D721Med (cell line): ENCODE measurements at regions not wholly inside any gene's neighbourhood (a gene's known extent, or its start where the extent isn't known, plus 50 kb on each side); places are given as distances from the start of the nearest gene placed in this dataset.

ENCODE experiments used
- DNase-seq: peaks from one replicate; pipeline ENCODE4 v3.0.0; 2011; ENCODE audit warnings: low spot score; ENCODE audit not compliant: insufficient read length
- FAIRE-seq: peaks from 2 replicates; lab custom pipeline; 2011; peaks lifted over from hg19 to GRCh38; lab: Jason Lieb, UNC
- CTCF ChIP-seq: IDR thresholded peaks from 2 replicates; pipeline ENCODE4 v1.5.1; 2012; ENCODE audit warnings: mild to moderate bottlenecking, control low read depth; ENCODE audit not compliant: insufficient read depth; ENCODE audit errors: missing control alignments

- FAIRE-seq (no peak), DNase-seq (no peak)
- no peak for TF ChIP-seq CTCF
Measured at GRCh38 chr1:48054232-48054631, 57.0 kb upstream of the TRABD2B start.

- FAIRE-seq = no peak
- TF ChIP-seq CTCF = no peak
Measured at GRCh38 chr1:48052923-48053291, 55.7 kb upstream of the TRABD2B start.

DNA sequence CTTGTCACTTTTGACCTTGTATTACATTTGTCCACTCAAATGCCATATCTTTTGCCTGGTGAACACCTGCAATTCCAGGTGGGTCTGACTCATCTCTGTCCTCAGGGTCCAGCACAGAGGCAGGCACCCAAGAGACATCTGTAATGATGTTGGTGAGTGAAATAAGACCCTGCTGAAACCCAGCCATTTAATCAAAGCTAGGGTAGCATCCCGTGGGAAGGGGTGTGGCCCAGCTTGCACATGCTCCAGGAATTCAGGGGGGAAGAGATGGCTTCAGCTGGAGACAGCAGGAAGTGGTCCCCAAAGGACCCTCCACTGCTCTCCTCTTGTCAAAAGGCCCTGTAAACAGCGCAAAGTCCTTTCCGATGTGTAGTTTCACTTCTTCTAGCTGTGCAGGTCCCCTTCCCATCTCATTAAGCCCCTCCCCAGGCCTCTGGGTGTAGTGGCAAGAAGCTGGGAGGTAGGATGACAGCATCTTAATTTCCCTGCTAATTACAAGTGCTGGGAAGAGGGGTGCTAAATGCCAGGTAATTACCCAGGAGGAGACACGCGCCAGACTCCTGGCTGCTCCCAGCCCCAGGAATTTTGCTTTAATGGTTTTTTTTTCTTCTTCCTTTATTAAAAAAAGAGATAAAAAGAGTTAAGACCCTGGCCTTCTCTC, 54.4 kb upstream of the TRABD2B start:
- no peak for FAIRE-seq
- no peak for DNase-seq
- no peak for TF ChIP-seq CTCF

More at GRCh38 chr1:48052923-48053291, 55.7 kb upstream of the TRABD2B start:
- DNase-seq = no peak

GRCh38 chr1:48049823-48050535, 52.8 kb upstream of the TRABD2B start:
- FAIRE-seq (no peak), DNase-seq (no peak)
- no peak for TF ChIP-seq CTCF

DNA sequence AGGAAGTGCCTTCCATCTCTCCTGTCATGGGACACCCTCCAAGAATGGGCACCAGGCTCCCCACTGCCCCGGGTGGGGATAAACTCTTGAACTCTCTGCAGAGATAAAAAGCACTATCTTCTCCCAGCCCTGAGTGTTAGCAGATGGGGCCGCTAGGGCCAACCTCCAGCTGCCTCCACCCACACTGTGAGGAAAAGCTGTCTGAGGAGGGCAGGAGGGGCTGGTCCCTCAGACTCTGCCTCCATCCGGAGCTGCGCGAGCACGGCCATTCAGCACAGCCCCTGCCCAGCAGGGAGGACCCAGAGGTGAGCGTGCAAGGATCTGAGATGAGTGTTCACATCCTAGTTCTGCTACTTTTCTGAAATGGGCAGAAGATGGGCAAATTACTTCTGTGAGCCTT, 51.8 kb upstream of the TRABD2B start:
- no peak for TF ChIP-seq CTCF
- DNase-seq (no peak), FAIRE-seq (no peak)

GRCh38 chr1:48048064-48048463, 50.9 kb upstream of the TRABD2B start:
- DNase-seq (no peak), FAIRE-seq (no peak)
- TF ChIP-seq CTCF = no peak

DNA sequence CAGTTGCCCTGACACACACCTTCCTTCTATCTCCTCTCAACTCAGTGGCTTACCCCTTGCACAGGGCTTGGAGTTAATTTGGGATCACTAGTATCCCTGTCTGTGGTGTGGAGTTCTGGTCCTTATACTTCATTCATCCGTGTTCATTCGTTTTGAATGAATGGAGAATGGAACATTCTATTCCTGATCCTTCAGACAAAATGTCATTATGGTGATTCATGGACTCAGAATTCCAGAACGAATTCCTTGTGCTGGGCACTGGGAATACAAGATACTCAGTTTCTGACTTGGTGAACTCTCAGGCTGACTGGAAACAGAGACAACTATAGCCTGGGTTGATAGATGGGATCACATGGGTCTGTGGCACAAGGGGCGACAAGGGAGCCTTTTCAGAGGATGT, 49.9 kb upstream of the TRABD2B start:
- TF ChIP-seq CTCF = no peak
- DNase-seq (no peak), FAIRE-seq (no peak)
